ENCODE measurements at regions not wholly inside any gene's neighbourhood (a gene's known extent, or its start where the extent isn't known, plus 50 kb on each side); places are given as distances from the start of the nearest gene placed in this dataset.

GRCh38 chr10:8327140-8327423 lies 272.6 kb downstream of the GATA3 start:
- H3K4me3 ChIP-seq (ENCODE audit: low read depth, low read length), result no peak overlapping the region
- no peak for DNase-seq (ENCODE audit: low read depth, low spot score)
- no peak for TF ChIP-seq CTCF (IDR thresholded peaks at IDR 0.05; ENCODE audit: low read depth, low read length)
- no peak overlapping the region for H3K27ac ChIP-seq (ENCODE audit: low read depth, low read length)
- ChIA-PET POLR2A (no interaction called here), CTCF (no interaction called here)
- H3K9me3 ChIP-seq (ENCODE audit: control insufficient read depth, insufficient read depth, low read length), result peaks cover 10% of the 10 kb centered on the region
- no peaks in the 10 kb centered on the region for H3K27me3 ChIP-seq (ENCODE audit: control insufficient read depth, insufficient read depth, low read length)

- Histone ChIP-seq H3K27ac (ENCODE audit: low read depth, low read length) (no peak overlapping the region), H3K27me3 (ENCODE audit: control insufficient read depth, insufficient read depth, low read length) (no peaks in the 10 kb centered on the region), H3K4me3 (ENCODE audit: low read depth, low read length) (no peak overlapping the region), H3K9me3 (ENCODE audit: control insufficient read depth, insufficient read depth, low read length) (peaks cover 12% of the 10 kb centered on the region)
- DNase-seq (ENCODE audit: low read depth, low spot score), result no peak
- ChIA-PET POLR2A (no interaction called here), CTCF (interaction anchor here (0.7 kb wide), 1 partner anchor 137 kb away, joined by 3 read pairs; no protein-coding TSS in a partner anchor)
- TF ChIP-seq CTCF (IDR thresholded peaks at IDR 0.05; ENCODE audit: low read depth, low read length), result no peak
Measured at GRCh38 chr10:8331387-8331786, 276.9 kb downstream of the GATA3 start.

- no peak for DNase-seq (ENCODE audit: low read depth, low spot score)
- Histone ChIP-seq H3K9me3 (ENCODE audit: control insufficient read depth, insufficient read depth, low read length) (peaks cover 14% of the 10 kb centered on the region), H3K27ac (ENCODE audit: low read depth, low read length) (no peak overlapping the region), H3K4me3 (ENCODE audit: low read depth, low read length) (no peak overlapping the region), H3K27me3 (ENCODE audit: control insufficient read depth, insufficient read depth, low read length) (no peaks in the 10 kb centered on the region)
- no peak for TF ChIP-seq CTCF (IDR thresholded peaks at IDR 0.05; ENCODE audit: low read depth, low read length)
- ChIA-PET POLR2A (no interaction called here), CTCF (no interaction called here)
Measured at GRCh38 chr10:8331896-8332729, 277.6 kb downstream of the GATA3 start.

- ChIA-PET POLR2A (no interaction called here), CTCF (no interaction called here)
- Histone ChIP-seq H3K9me3 (ENCODE audit: control insufficient read depth, insufficient read depth, low read length) (peaks cover 17% of the 10 kb centered on the region), H3K4me3 (ENCODE audit: low read depth, low read length) (no peak overlapping the region), H3K27me3 (ENCODE audit: control insufficient read depth, insufficient read depth, low read length) (no peaks in the 10 kb centered on the region), H3K27ac (ENCODE audit: low read depth, low read length) (no peak overlapping the region)
- DNase-seq (ENCODE audit: low read depth, low spot score), result no peak
- no peak for TF ChIP-seq CTCF (IDR thresholded peaks at IDR 0.05; ENCODE audit: low read depth, low read length)
Measured at GRCh38 chr10:8332730-8333111, 278.2 kb downstream of the GATA3 start.

GRCh38 chr10:8334631-8335030 lies 280.1 kb downstream of the GATA3 start:
- DNase-seq (ENCODE audit: low read depth, low spot score), result no peak
- no peak overlapping the region for H3K4me3 ChIP-seq (ENCODE audit: low read depth, low read length)
- H3K9me3 ChIP-seq (ENCODE audit: control insufficient read depth, insufficient read depth, low read length), result peaks cover 18% of the 10 kb centered on the region
- ChIA-PET CTCF (no interaction called here), POLR2A (no interaction called here)
- no peak overlapping the region for H3K27ac ChIP-seq (ENCODE audit: low read depth, low read length)
- no peak for TF ChIP-seq CTCF (IDR thresholded peaks at IDR 0.05; ENCODE audit: low read depth, low read length)
- H3K27me3 ChIP-seq (ENCODE audit: control insufficient read depth, insufficient read depth, low read length), result no peaks in the 10 kb centered on the region

Measured in AG04450 (cell line).